ENCODE measurements at regions not wholly inside any gene's neighbourhood (a gene's known extent, or its start where the extent isn't known, plus 50 kb on each side); places are given as distances from the start of the nearest gene placed in this dataset.

DNA sequence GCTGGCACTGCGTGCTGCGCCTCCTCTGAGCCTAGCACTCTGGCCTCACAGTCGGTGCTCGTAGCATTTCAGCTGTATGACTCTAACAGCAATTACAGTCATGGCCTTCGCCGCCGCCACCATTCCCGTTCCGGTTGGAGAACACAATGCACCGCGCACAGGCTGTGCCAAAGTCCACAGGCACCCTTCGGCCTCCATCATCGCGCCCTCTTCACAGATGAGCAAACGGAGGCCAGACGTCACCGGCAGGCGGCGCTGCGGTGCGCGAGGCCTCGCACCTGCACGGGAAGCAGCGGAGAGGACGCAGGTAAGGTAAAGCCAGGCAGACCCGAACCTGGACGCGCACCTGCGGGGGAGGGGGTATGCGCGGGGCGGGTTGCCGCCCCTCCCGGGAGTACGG is 128.9 kb downstream of the BARX1 start:
- TF ChIP-seq, protein P1, sequence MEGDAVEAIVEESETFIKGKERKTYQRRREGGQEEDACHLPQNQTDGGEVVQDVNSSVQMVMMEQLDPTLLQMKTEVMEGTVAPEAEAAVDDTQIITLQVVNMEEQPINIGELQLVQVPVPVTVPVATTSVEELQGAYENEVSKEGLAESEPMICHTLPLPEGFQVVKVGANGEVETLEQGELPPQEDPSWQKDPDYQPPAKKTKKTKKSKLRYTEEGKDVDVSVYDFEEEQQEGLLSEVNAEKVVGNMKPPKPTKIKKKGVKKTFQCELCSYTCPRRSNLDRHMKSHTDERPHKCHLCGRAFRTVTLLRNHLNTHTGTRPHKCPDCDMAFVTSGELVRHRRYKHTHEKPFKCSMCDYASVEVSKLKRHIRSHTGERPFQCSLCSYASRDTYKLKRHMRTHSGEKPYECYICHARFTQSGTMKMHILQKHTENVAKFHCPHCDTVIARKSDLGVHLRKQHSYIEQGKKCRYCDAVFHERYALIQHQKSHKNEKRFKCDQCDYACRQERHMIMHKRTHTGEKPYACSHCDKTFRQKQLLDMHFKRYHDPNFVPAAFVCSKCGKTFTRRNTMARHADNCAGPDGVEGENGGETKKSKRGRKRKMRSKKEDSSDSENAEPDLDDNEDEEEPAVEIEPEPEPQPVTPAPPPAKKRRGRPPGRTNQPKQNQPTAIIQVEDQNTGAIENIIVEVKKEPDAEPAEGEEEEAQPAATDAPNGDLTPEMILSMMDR (IDR thresholded peaks at IDR 0.05; ENCODE audit: low read depth, low read length), result no peak
- H3K27ac ChIP-seq (ENCODE audit: low read depth, low read length), result no peak overlapping the region
- DNase-seq (ENCODE audit: low read depth, low spot score), result no peak
- no peak overlapping the region for H3K4me3 ChIP-seq (ENCODE audit: low read depth, low read length)
- CTCF ChIA-PET, result interaction anchor here (1.3 kb wide), 1 partner anchor 11 kb away, joined by 4 read pairs; no protein-coding TSS in a partner anchor
- POLR2A ChIA-PET, result no interaction called here
- no peaks in the 10 kb centered on the region; the same call in 1 of the 2 replicates for H3K9me3 ChIP-seq (ENCODE audit: control insufficient read depth, insufficient read depth, low read length)
- peaks cover 8% of the 10 kb centered on the region for H3K27me3 ChIP-seq (ENCODE audit: control insufficient read depth, insufficient read depth, low read length)

DNA sequence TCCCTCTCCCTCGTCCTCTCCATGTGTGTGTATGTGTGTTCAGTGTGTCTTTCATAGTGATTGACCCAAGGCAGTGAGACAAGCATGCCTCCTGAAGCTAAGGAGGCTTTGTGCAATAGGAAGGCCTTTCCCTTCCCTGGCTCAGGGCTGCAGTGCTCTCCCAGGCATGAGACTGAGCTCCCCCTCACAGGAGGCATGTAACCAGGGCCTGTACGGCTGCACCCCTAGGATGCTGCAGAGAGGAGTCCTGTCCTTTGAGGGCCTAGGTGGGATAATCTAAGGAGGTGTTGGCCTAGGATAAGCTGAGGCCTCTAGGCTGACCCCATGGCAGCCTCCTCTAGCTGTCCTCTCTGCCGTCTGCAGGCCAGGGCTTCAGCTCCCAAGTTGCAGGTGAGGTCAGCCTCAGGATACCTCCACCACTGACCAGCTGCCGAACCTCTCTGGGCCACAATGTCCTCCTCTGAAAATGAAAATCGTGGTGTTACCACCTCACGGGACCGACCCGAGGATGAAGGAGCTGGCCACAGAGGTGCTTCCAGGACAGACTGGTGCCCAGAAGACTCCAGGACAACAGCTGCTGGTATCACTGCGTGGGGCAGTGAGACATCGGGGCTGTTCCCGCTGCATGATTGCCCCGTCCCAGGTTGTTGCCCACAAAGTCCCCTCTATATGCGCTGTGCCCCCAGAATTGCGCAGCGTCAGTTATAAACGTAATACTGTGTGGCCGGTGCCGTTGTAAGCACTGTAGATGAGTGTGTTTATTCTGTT is 129.6 kb downstream of the BARX1 start:
- no peak for DNase-seq (ENCODE audit: low read depth, low spot score)
- Histone ChIP-seq H3K4me3 (ENCODE audit: low read depth, low read length) (no peak overlapping the region), H3K9me3 (ENCODE audit: control insufficient read depth, insufficient read depth, low read length) (no peaks in the 10 kb centered on the region; the same call in 1 of the 2 replicates), H3K27me3 (ENCODE audit: control insufficient read depth, insufficient read depth, low read length) (peaks cover 8% of the 10 kb centered on the region), H3K27ac (ENCODE audit: low read depth, low read length) (no peak overlapping the region)
- ChIA-PET CTCF (interaction anchor here (1.3 kb wide), 1 partner anchor 10 kb away, joined by 4 read pairs; no protein-coding TSS in a partner anchor), POLR2A (no interaction called here)
- TF ChIP-seq, protein P1 (IDR thresholded peaks at IDR 0.05; ENCODE audit: low read depth, low read length), result no peak

DNA sequence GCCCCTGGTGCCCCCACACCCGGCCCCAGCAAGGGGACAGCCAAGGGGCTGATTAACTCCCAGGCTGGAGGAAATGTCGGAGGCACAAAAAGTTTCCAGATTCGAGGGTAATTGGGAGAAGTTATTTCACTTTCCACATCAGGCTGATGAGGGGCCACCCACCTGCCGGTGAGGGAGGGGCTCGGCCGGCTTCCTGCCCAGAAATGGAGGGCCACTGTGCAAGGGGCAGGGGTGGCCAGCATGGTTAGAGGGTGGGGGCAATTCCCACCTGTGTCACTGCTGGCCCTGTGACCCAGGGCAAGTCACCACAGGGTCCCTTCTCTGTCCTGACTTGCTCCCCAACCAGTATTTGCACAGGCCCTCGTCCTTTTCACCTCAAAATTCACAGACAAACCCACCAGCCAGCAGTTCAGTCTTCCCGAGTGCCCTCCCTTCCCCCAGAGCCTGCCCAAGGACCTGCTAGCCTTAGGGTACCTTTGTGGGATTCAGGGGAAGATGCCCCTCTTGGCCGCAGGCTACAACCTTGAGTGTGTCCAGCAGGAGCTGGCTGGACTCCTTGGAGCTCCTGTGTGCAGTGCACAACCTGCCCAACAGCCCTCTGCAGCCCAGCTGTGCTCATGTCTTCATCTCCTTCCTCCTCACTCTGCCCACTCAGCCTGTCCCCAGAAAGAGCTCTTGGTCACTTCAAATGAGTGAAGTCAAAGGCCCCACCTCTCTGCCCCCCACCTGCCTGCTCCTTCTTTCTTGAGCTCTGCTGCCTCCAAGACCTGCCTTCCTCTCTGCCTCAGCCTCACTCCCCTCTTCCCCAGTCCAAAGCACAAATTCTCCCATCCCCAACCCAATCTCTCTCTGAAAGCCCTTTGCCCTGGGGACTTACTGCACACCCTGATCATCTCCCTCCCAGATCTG is 130.5 kb downstream of the BARX1 start:
- no peaks in the 10 kb centered on the region; the same call in 1 of the 2 replicates for H3K9me3 ChIP-seq (ENCODE audit: control insufficient read depth, insufficient read depth, low read length)
- no peak for DNase-seq (ENCODE audit: low read depth, low spot score)
- H3K4me3 ChIP-seq (ENCODE audit: low read depth, low read length), result no peak overlapping the region
- ChIA-PET POLR2A (no interaction called here), CTCF (interaction anchor here (1.3 kb wide), 1 partner anchor 9 kb away, joined by 4 read pairs; no protein-coding TSS in a partner anchor)
- TF ChIP-seq, protein P1 (IDR thresholded peaks at IDR 0.05; ENCODE audit: low read depth, low read length), result no peak
- peaks cover 12% of the 10 kb centered on the region for H3K27me3 ChIP-seq (ENCODE audit: control insufficient read depth, insufficient read depth, low read length)
- no peak overlapping the region for H3K27ac ChIP-seq (ENCODE audit: low read depth, low read length)

DNA sequence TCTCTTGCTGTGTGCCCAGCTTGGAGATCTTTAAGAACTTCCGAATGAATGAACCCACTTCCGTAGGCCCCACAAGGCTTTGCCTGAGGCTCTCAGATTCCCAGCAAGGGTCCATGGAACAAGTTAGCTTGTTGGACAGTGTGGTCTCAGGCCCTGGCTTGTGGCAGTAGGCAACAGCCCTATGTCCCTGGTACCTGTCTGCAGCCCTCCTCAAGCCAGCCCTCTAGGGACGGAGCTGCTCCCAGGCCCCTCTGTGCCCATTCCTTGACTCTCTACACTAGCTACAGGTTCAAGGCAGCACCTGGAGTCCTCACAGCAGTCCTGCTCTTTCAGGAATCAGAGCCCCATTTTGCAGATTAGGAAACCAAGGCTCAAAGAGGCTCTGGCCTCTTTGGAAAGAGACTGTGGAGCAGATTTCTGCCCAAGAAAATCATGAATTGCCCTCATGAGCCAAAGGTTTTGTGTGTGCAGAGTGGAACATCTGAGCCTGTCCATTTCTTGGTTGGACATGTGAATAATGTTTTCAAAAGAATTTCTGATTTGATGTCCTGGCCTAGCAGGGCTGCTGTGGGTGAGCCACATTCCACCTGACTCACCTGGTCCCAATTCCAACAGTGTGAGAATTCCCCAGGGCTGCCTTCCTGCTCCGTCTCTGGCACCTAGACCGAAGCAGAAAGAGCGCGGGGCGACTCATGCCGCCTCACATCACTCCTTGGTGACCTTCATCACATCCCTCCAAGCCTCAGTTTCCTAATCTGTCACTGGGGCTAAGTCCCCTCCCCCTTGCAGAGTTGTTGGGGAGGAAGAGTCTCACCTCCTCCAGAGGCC is 131.7 kb downstream of the BARX1 start:
- TF ChIP-seq, protein P1 (IDR thresholded peaks at IDR 0.05; ENCODE audit: low read depth, low read length), result no peak
- CTCF ChIA-PET, result no interaction called here
- DNase-seq (ENCODE audit: low read depth, low spot score), result no peak
- no peak overlapping the region for H3K27ac ChIP-seq (ENCODE audit: low read depth, low read length)
- no peak overlapping the region for H3K4me3 ChIP-seq (ENCODE audit: low read depth, low read length)
- H3K9me3 ChIP-seq (ENCODE audit: control insufficient read depth, insufficient read depth, low read length), result no peaks in the 10 kb centered on the region; the same call in 1 of the 2 replicates
- POLR2A ChIA-PET, result no interaction called here
- H3K27me3 ChIP-seq (ENCODE audit: control insufficient read depth, insufficient read depth, low read length), result peaks cover 9% of the 10 kb centered on the region

Measured in AG04450 (cell line).